ENCODE measurements at regions not wholly inside any gene's neighbourhood (a gene's known extent, or its start where the extent isn't known, plus 50 kb on each side); places are given as distances from the start of the nearest gene placed in this dataset.

DNA sequence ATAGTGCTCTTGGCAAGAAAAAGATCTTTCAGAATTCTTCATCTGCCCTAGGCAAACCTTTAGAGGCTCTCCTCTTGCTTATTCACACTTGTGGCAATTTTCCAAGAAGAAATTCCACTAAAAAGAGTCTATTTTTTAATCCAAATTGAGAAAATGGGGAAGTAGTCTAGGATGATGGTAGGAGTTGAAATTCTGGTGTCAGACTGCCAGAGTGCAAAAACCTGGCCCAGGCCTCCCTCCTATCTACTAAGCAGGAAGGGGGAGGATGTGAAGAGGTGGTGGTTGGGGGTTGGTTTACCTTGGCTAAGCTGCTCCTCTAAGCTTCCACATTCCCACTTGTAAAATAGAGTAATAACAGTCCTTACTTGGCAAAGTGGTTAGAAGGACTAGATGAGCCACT, 120.6 kb upstream of the KCNJ15 start:
- TF ChIP-seq, protein P1, sequence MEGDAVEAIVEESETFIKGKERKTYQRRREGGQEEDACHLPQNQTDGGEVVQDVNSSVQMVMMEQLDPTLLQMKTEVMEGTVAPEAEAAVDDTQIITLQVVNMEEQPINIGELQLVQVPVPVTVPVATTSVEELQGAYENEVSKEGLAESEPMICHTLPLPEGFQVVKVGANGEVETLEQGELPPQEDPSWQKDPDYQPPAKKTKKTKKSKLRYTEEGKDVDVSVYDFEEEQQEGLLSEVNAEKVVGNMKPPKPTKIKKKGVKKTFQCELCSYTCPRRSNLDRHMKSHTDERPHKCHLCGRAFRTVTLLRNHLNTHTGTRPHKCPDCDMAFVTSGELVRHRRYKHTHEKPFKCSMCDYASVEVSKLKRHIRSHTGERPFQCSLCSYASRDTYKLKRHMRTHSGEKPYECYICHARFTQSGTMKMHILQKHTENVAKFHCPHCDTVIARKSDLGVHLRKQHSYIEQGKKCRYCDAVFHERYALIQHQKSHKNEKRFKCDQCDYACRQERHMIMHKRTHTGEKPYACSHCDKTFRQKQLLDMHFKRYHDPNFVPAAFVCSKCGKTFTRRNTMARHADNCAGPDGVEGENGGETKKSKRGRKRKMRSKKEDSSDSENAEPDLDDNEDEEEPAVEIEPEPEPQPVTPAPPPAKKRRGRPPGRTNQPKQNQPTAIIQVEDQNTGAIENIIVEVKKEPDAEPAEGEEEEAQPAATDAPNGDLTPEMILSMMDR (IDR thresholded peaks at IDR 0.05; ENCODE audit: low read depth, low read length), result no peak

DNA sequence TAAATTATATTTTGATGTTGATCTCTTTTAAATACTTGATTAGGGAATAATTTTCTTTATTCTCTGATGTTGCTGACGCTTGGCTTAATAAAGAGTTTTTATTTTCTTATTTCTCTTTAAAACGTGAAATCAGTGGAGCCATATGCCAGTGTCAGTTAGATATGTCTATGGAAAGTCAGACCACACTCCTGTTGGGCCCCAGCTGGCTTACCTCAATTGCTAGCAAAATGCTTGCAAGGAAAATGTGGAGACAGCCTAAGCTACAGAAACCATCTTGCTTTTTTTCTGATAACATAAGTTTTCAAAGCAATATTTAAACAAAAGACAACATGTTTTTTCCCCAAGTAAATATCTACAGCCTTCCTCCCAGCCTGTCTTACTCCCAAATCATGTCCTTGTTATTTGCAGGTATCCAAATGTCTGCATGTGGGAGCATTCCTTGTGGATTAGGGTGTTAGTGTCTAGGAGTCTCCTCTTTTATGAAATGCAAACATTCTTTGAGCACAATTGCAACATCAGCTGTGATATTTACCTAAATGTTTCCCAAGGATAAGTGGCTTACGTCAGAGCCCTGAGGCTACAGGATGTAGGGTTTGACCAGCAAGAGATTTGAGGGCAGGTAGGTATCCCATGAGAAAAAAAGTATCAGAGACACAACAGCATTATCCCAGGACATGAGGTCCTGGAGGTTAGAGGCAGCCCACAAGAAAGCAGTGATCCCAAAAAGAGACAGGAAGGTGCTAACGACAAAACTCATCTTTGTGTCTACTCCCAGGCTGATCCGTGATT, 117.2 kb upstream of the KCNJ15 start:
- TF ChIP-seq, protein P1 (IDR thresholded peaks at IDR 0.05; ENCODE audit: low read depth, low read length), result no peak
- H3K4me3 ChIP-seq (ENCODE audit: low read depth, low read length), result no peak overlapping the region

More for the DNA sequence above, 120.6 kb upstream of the KCNJ15 start:
- H3K4me3 ChIP-seq (ENCODE audit: low read depth, low read length), result no peak overlapping the region

DNA sequence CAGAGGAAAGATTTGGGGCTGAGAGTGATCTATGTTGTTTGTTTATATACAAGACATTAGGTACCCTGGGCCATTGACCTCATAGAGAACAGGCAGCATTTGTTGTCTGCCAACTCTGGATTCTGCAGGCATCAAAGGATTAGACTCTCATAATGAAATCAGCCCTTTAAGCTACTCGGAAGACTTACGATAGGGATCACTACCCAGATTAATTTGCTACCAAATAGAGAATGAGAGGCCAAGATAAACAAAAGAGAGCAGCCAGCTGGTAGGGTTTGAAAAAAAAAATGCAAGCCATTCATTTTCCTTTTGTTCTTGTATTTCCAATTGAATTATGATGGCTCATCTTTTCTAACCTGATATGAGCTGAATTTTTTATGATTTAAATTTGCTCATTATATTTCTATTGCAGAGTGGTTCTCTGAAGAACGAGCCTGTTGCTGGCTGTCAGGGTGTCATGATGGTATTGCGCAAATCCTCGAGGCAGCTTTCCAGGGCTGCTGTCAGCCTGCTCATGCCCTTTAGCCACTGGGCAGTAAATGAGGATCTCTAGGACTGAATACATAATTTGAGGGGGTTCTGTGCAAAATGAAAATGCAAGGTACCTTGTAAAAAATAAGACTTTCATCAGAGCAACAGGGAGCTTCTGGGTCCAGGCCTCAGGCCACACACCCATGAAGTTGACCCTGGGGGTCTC, 116.4 kb upstream of the KCNJ15 start:
- TF ChIP-seq, protein P1 (IDR thresholded peaks at IDR 0.05; ENCODE audit: low read depth, low read length), result no peak
- no peak overlapping the region for H3K4me3 ChIP-seq (ENCODE audit: low read depth, low read length)

DNA sequence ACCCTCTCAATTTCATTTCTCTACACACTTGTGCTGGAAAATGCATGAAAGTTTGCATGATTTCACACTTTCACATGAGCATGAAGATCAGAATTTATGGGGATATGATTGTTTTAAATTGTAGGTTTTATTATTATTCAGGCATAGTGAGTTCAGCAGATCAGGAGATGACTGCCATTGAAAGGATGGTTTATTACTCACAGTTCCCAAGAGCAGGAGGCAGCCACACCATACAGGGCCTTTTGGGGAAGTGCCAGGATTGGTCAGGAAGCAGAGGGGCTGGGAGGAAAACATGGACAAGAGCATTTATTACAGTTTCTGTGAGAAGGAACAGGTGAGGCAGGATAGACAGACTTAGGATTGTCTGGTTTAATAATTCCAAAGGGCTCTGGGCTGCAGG, 114.6 kb upstream of the KCNJ15 start:
- H3K4me3 ChIP-seq (ENCODE audit: low read depth, low read length), result no peak overlapping the region
- TF ChIP-seq, protein P1 (IDR thresholded peaks at IDR 0.05; ENCODE audit: low read depth, low read length), result no peak

DNA sequence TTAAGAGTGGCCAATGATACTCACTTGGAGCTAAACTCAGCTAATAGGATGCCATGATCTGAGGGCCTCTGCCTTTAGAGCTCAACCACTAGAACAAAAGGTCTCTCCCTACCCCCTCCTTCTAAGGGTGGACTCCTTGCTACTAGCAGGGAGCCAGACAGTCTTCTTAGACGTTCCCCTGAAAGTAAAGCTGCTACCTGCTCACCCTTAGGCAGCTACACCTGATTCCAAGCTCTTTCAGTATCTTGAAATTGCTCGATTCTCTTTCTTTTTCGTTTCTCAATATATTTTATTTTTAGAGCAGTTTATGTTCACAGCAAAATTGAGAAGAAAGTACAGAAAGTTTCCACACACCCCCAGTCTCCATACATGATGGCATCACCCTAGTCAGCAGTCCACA, 112.6 kb upstream of the KCNJ15 start:
- TF ChIP-seq, protein P1 (IDR thresholded peaks at IDR 0.05; ENCODE audit: low read depth, low read length), result no peak
- H3K4me3 ChIP-seq (ENCODE audit: low read depth, low read length), result no peak overlapping the region

DNA sequence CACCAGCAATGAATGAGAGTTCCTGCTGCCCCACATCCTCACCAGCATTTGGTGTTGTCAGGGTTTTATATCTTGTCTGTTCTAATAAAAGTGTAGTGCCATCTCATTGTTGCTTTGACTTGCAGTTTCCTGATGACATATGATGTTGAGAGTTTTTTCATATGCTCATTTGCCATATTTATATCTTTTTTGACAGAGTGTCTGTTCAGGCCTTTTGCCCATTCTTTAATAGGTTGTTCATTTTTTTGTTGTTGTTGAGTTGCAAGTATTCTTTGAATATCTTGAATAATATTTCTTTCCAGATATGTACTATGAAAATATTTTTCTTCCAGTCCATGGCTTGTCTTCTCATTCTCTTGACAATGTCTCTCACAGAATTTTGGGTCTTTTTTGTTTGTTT, 111.7 kb upstream of the KCNJ15 start:
- no peak overlapping the region for H3K4me3 ChIP-seq (ENCODE audit: low read depth, low read length)
- TF ChIP-seq, protein P1 (IDR thresholded peaks at IDR 0.05; ENCODE audit: low read depth, low read length), result no peak

DNA sequence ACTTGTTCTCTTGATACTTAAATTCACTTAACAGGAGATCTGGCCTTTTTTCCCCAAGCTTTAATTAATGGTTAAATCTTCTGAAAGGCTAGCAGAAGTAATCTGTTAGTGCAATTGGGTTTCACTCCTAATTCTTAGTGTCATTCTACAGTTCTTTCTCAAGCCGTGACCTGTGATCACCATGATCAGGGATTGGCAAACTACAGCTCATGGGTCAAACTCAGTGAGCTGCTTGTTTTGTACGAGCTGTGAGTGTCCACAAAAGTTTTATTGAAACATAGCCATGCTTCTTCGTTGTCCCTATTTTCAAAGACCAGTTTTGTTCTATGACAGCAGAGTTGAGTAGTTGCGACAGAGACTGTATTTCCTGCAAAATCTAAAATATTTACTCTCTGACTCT, 109.4 kb upstream of the KCNJ15 start:
- no peak overlapping the region for H3K4me3 ChIP-seq (ENCODE audit: low read depth, low read length)
- TF ChIP-seq, protein P1 (IDR thresholded peaks at IDR 0.05; ENCODE audit: low read depth, low read length), result no peak
